Central memory CD8-positive, alpha-beta T cell (primary cell): ENCODE measurements at regions not wholly inside any gene's neighbourhood (a gene's known extent, or its start where the extent isn't known, plus 50 kb on each side); places are given as distances from the start of the nearest gene placed in this dataset.

Source experiments
- ATAC-seq: fragments of 150-1000 bp; cut with Tn5 transposase; replicated peaks from 2 replicates; pipeline ENCODE4 v1.10.0; 2022; ENCODE audit warnings: mild to moderate bottlenecking, moderate FRiP score, moderate number of reproducible peaks; ENCODE audit not compliant: poor library complexity, severe bottlenecking; ENCODE audit errors: extremely low read depth
- DNase-seq, 2 donors: peaks; one replicate each; pipeline ENCODE4 v3.0.0; 2021; ENCODE audit warnings: low spot score in 2 of 2
- H3K27ac Mint-ChIP-seq: one replicate; pipeline ENCODE4 v1.8.0; 2022; ENCODE audit warnings: low read depth, mild to moderate bottlenecking, moderate library complexity, mixed read lengths
- H3K27me3 Mint-ChIP-seq: one replicate; pipeline ENCODE4 v1.8.0; 2022; ENCODE audit warnings: mixed read lengths
- H3K36me3 Mint-ChIP-seq: one replicate; pipeline ENCODE4 v1.8.0; 2022; ENCODE audit warnings: mild to moderate bottlenecking, moderate library complexity, mixed read lengths; ENCODE audit not compliant: insufficient read depth
- H3K4me1 Mint-ChIP-seq: one replicate; pipeline ENCODE4 v1.8.0; 2022; ENCODE audit warnings: mixed read lengths
- H3K4me3 Mint-ChIP-seq: one replicate; pipeline ENCODE4 v1.8.0; 2022; ENCODE audit warnings: mild to moderate bottlenecking, moderate library complexity, mixed read lengths
- H3K9me3 Mint-ChIP-seq: one replicate; pipeline ENCODE4 v1.8.0; 2022; ENCODE audit warnings: mixed read lengths

- H3K27ac Mint-ChIP-seq, result no peak overlapping the region
- no peaks in the 10 kb centered on the region for H3K9me3 Mint-ChIP-seq
Observed at GRCh38 chr18:2304378-2305175, 266.7 kb downstream of the METTL4 start.

GRCh38 chr18:2306606-2307005, 264.7 kb downstream of the METTL4 start:
- DNase-seq (no peak), ATAC-seq (no peak)
- Mint-ChIP-seq H3K27me3 (peaks cover 58% of the 10 kb centered on the region), H3K27ac (no peak overlapping the region), H3K4me3 (no peak overlapping the region), H3K4me1 (no peaks in the 10 kb centered on the region), H3K36me3 (no peaks in the 10 kb centered on the region), H3K9me3 (no peaks in the 10 kb centered on the region)

More at GRCh38 chr18:2304378-2305175, 266.7 kb downstream of the METTL4 start:
- no peaks in the 10 kb centered on the region for H3K4me1 Mint-ChIP-seq
- no peak for DNase-seq
- no peak overlapping the region for H3K4me3 Mint-ChIP-seq
- H3K36me3 Mint-ChIP-seq, result no peaks in the 10 kb centered on the region
- ATAC-seq, result no peak
- H3K27me3 Mint-ChIP-seq, result peaks cover 52% of the 10 kb centered on the region

- Mint-ChIP-seq H3K9me3 (no peaks in the 10 kb centered on the region), H3K27ac (no peak overlapping the region), H3K36me3 (no peaks in the 10 kb centered on the region), H3K4me3 (no peak overlapping the region), H3K4me1 (no peaks in the 10 kb centered on the region), H3K27me3 (peaks cover 68% of the 10 kb centered on the region)
- DNase-seq, result no peak
- ATAC-seq, result no peak
Observed at GRCh38 chr18:2310886-2311285, 260.4 kb downstream of the METTL4 start.

GRCh38 chr18:2312440-2312839, 258.9 kb downstream of the METTL4 start:
- H3K27ac Mint-ChIP-seq, result no peak overlapping the region
- H3K27me3 Mint-ChIP-seq, result peaks cover 70% of the 10 kb centered on the region
- no peaks in the 10 kb centered on the region for H3K4me1 Mint-ChIP-seq
- DNase-seq (no peak), ATAC-seq (no peak)
- no peaks in the 10 kb centered on the region for H3K9me3 Mint-ChIP-seq
- no peaks in the 10 kb centered on the region for H3K36me3 Mint-ChIP-seq
- H3K4me3 Mint-ChIP-seq, result no peak overlapping the region

- Mint-ChIP-seq H3K27ac (no peak overlapping the region), H3K4me3 (no peak overlapping the region), H3K9me3 (no peaks in the 10 kb centered on the region), H3K36me3 (no peaks in the 10 kb centered on the region), H3K27me3 (peaks cover 70% of the 10 kb centered on the region), H3K4me1 (no peaks in the 10 kb centered on the region)
- DNase-seq (no peak), ATAC-seq (no peak)
Observed at GRCh38 chr18:2313332-2313731, 258.0 kb downstream of the METTL4 start.

GRCh38 chr18:2316082-2316750, 255.1 kb downstream of the METTL4 start:
- Mint-ChIP-seq H3K27me3 (peaks cover 73% of the 10 kb centered on the region), H3K27ac (no peak overlapping the region), H3K9me3 (no peaks in the 10 kb centered on the region), H3K4me3 (no peak overlapping the region), H3K4me1 (no peaks in the 10 kb centered on the region), H3K36me3 (no peaks in the 10 kb centered on the region)
- ATAC-seq (no peak), DNase-seq (no peak)

- ATAC-seq (no peak), DNase-seq (no peak)
- H3K4me1 Mint-ChIP-seq, result no peaks in the 10 kb centered on the region
Observed at GRCh38 chr18:2316751-2317696, 254.3 kb downstream of the METTL4 start.

GRCh38 chr18:2324459-2324858, 246.8 kb downstream of the METTL4 start:
- Mint-ChIP-seq H3K9me3 (no peaks in the 10 kb centered on the region), H3K27me3 (peaks cover 65% of the 10 kb centered on the region), H3K4me1 (no peaks in the 10 kb centered on the region), H3K36me3 (no peaks in the 10 kb centered on the region), H3K27ac (no peak overlapping the region), H3K4me3 (no peak overlapping the region)
- ATAC-seq, result no peak
- DNase-seq, result no peak

More at GRCh38 chr18:2316751-2317696, 254.3 kb downstream of the METTL4 start:
- H3K27me3 Mint-ChIP-seq, result peaks cover 73% of the 10 kb centered on the region
- no peak overlapping the region for H3K27ac Mint-ChIP-seq
- H3K36me3 Mint-ChIP-seq, result no peaks in the 10 kb centered on the region
- H3K9me3 Mint-ChIP-seq, result no peaks in the 10 kb centered on the region
- H3K4me3 Mint-ChIP-seq, result no peak overlapping the region

GRCh38 chr18:2325308-2325849, 245.9 kb downstream of the METTL4 start:
- H3K27ac Mint-ChIP-seq, result no peak overlapping the region
- no peak overlapping the region for H3K4me3 Mint-ChIP-seq
- H3K9me3 Mint-ChIP-seq, result no peaks in the 10 kb centered on the region
- H3K27me3 Mint-ChIP-seq, result peaks cover 64% of the 10 kb centered on the region
- DNase-seq (no peak), ATAC-seq (no peak)
- H3K36me3 Mint-ChIP-seq, result no peaks in the 10 kb centered on the region
- no peaks in the 10 kb centered on the region for H3K4me1 Mint-ChIP-seq

GRCh38 chr18:2325933-2326332, 245.4 kb downstream of the METTL4 start:
- ATAC-seq (no peak), DNase-seq (no peak)
- Mint-ChIP-seq H3K4me1 (no peaks in the 10 kb centered on the region), H3K9me3 (no peaks in the 10 kb centered on the region), H3K36me3 (no peaks in the 10 kb centered on the region), H3K27ac (no peak overlapping the region), H3K4me3 (no peak overlapping the region), H3K27me3 (peaks cover 64% of the 10 kb centered on the region)

GRCh38 chr18:2326999-2327398, 244.3 kb downstream of the METTL4 start:
- ATAC-seq (no peak), DNase-seq (no peak)
- Mint-ChIP-seq H3K36me3 (no peaks in the 10 kb centered on the region), H3K4me1 (no peaks in the 10 kb centered on the region), H3K9me3 (no peaks in the 10 kb centered on the region), H3K27ac (no peak overlapping the region), H3K4me3 (no peak overlapping the region), H3K27me3 (peaks cover 64% of the 10 kb centered on the region)

GRCh38 chr18:2330764-2331163, 240.5 kb downstream of the METTL4 start:
- Mint-ChIP-seq H3K9me3 (no peaks in the 10 kb centered on the region), H3K4me3 (no peak overlapping the region), H3K27ac (no peak overlapping the region), H3K27me3 (peaks cover 75% of the 10 kb centered on the region), H3K36me3 (no peaks in the 10 kb centered on the region), H3K4me1 (no peaks in the 10 kb centered on the region)
- ATAC-seq, result no peak
- no peak for DNase-seq
